B cell (primary cell): ENCODE measurements at regions not wholly inside any gene's neighbourhood (a gene's known extent, or its start where the extent isn't known, plus 50 kb on each side); places are given as distances from the start of the nearest gene placed in this dataset.

Experiments used
- EZH2 ChIP-seq: IDR thresholded peaks from 2 replicates; pipeline ENCODE4 v1.6.1; 2012; ENCODE audit warnings: borderline replicate concordance, low read depth, mild to moderate bottlenecking, moderate library complexity, low read length; ENCODE audit not compliant: insufficient read depth, poor library complexity, severe bottlenecking
- TF ChIP-seq, protein P1 (sequence below): fragments of 200-600 bp; IDR thresholded peaks from one replicate; pipeline ENCODE4 v1.8.0; 2022; ENCODE audit warnings: antibody characterized with exemption, mild to moderate bottlenecking

DNA sequence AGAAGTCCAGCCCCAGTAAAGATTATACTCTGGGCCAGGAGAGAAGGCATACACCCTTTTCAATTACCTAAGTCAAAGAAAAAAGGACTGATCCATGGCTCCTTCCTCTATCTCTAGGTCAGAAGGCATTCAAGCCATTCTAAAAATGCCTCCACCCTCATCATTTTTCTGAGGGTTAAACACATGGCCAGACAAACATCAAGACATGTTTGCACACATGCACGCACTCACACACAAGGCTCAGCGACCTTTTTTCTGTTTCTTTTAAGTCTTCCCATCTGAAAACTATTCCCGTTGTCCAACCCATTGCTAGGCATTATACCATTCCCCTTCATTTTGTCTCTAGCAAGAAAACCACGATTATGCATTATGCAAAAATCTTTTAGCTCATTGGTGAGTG is 126.6 kb downstream of the EN1 start:
- TF ChIP-seq, protein P1, sequence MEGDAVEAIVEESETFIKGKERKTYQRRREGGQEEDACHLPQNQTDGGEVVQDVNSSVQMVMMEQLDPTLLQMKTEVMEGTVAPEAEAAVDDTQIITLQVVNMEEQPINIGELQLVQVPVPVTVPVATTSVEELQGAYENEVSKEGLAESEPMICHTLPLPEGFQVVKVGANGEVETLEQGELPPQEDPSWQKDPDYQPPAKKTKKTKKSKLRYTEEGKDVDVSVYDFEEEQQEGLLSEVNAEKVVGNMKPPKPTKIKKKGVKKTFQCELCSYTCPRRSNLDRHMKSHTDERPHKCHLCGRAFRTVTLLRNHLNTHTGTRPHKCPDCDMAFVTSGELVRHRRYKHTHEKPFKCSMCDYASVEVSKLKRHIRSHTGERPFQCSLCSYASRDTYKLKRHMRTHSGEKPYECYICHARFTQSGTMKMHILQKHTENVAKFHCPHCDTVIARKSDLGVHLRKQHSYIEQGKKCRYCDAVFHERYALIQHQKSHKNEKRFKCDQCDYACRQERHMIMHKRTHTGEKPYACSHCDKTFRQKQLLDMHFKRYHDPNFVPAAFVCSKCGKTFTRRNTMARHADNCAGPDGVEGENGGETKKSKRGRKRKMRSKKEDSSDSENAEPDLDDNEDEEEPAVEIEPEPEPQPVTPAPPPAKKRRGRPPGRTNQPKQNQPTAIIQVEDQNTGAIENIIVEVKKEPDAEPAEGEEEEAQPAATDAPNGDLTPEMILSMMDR: no peak
- TF ChIP-seq EZH2: no peak
